HL-60 (cell line): ENCODE measurements at regions not wholly inside any gene's neighbourhood (a gene's known extent, or its start where the extent isn't known, plus 50 kb on each side); places are given as distances from the start of the nearest gene placed in this dataset.

Experiments
- POLR2AphosphoS5 ChIP-seq: IDR thresholded peaks from 2 replicates; pipeline ENCODE4 v1.6.1; 2012; ENCODE audit warnings: low read depth
- TF ChIP-seq, protein P1 (sequence below): IDR thresholded peaks from one replicate; pipeline ENCODE4 v1.5.1; 2011; ENCODE audit warnings: low read length, control low read depth, inconsistent platforms; ENCODE audit not compliant: insufficient read depth
- TF ChIP-seq, protein P2 (sequence below): IDR thresholded peaks from 2 replicates; pipeline ENCODE4 v1.6.1; 2012; ENCODE audit warnings: low read depth; ENCODE audit not compliant: insufficient replicate concordance

DNA sequence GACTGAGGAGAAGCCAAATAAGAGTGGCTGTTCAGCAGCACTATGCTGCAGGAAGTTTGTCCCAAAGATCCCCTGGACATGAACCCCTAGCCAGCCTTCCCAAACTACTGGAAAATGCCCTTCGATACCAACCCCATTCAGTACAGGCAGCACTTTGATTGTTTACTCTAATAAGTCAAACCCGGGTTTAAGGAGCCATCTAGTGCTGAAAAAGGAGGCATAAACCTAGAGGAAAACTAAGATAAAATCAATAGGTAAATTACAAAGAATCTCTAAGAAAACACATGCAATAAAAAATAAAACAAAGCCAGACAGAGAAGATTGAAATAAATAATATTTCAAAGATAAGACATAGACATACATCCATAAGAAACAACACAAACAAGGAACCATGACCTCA, 771.6 kb downstream of the RPS29 start:
- TF ChIP-seq, protein P1, sequence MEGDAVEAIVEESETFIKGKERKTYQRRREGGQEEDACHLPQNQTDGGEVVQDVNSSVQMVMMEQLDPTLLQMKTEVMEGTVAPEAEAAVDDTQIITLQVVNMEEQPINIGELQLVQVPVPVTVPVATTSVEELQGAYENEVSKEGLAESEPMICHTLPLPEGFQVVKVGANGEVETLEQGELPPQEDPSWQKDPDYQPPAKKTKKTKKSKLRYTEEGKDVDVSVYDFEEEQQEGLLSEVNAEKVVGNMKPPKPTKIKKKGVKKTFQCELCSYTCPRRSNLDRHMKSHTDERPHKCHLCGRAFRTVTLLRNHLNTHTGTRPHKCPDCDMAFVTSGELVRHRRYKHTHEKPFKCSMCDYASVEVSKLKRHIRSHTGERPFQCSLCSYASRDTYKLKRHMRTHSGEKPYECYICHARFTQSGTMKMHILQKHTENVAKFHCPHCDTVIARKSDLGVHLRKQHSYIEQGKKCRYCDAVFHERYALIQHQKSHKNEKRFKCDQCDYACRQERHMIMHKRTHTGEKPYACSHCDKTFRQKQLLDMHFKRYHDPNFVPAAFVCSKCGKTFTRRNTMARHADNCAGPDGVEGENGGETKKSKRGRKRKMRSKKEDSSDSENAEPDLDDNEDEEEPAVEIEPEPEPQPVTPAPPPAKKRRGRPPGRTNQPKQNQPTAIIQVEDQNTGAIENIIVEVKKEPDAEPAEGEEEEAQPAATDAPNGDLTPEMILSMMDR = no peak
- TF ChIP-seq POLR2AphosphoS5 = no peak
- TF ChIP-seq, protein P2, sequence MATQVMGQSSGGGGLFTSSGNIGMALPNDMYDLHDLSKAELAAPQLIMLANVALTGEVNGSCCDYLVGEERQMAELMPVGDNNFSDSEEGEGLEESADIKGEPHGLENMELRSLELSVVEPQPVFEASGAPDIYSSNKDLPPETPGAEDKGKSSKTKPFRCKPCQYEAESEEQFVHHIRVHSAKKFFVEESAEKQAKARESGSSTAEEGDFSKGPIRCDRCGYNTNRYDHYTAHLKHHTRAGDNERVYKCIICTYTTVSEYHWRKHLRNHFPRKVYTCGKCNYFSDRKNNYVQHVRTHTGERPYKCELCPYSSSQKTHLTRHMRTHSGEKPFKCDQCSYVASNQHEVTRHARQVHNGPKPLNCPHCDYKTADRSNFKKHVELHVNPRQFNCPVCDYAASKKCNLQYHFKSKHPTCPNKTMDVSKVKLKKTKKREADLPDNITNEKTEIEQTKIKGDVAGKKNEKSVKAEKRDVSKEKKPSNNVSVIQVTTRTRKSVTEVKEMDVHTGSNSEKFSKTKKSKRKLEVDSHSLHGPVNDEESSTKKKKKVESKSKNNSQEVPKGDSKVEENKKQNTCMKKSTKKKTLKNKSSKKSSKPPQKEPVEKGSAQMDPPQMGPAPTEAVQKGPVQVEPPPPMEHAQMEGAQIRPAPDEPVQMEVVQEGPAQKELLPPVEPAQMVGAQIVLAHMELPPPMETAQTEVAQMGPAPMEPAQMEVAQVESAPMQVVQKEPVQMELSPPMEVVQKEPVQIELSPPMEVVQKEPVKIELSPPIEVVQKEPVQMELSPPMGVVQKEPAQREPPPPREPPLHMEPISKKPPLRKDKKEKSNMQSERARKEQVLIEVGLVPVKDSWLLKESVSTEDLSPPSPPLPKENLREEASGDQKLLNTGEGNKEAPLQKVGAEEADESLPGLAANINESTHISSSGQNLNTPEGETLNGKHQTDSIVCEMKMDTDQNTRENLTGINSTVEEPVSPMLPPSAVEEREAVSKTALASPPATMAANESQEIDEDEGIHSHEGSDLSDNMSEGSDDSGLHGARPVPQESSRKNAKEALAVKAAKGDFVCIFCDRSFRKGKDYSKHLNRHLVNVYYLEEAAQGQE = no peak
